ENCODE measurements at regions not wholly inside any gene's neighbourhood (a gene's known extent, or its start where the extent isn't known, plus 50 kb on each side); places are given as distances from the start of the nearest gene placed in this dataset.

DNA sequence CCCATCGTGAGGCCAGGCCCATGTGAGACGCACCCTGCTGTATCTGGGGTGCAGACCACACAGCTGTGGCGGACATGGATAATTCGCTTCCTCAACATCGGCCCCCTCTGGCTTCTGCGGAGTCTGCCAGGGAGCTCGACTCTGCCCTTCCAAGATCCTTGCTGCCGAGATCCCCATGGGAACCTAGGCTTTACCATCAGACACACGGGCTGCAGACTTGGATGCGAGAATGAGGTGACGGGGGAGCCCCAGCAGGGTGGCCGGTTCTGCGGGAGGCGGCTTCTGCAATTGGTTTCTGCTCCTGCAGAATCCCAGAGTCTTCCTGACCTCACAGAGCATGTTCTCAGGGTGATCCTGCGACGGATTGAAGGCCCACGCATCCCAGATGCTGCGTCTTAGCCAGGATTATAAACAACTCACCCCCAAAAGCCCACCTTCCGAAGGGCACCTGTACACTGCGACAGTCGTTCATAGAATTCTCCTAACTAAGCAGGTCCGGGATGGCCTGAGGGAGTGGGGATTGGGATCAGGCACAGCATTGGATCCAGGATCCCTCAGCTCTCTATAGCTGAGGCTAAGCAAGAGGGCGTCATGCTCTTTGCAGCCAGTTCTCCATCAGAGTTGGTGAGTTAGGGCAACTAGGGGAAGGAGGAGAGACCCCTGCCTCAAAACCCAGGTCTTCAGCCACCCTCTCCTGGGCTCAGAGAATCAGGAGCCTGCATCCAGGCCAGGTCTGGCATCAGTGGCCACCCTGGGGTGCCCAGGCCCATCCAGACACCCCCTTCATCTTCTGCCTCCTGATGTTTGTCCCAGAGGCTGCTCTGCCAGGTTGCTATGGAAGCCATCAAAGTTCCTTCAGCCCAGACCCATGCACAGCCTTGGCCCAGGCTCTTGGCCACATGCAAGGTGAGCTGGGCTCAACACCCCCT, 74.7 kb upstream of the SNTG2 start:
- TF ChIP-seq, protein P1, sequence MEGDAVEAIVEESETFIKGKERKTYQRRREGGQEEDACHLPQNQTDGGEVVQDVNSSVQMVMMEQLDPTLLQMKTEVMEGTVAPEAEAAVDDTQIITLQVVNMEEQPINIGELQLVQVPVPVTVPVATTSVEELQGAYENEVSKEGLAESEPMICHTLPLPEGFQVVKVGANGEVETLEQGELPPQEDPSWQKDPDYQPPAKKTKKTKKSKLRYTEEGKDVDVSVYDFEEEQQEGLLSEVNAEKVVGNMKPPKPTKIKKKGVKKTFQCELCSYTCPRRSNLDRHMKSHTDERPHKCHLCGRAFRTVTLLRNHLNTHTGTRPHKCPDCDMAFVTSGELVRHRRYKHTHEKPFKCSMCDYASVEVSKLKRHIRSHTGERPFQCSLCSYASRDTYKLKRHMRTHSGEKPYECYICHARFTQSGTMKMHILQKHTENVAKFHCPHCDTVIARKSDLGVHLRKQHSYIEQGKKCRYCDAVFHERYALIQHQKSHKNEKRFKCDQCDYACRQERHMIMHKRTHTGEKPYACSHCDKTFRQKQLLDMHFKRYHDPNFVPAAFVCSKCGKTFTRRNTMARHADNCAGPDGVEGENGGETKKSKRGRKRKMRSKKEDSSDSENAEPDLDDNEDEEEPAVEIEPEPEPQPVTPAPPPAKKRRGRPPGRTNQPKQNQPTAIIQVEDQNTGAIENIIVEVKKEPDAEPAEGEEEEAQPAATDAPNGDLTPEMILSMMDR (IDR thresholded peaks at IDR 0.05), result no peak

DNA sequence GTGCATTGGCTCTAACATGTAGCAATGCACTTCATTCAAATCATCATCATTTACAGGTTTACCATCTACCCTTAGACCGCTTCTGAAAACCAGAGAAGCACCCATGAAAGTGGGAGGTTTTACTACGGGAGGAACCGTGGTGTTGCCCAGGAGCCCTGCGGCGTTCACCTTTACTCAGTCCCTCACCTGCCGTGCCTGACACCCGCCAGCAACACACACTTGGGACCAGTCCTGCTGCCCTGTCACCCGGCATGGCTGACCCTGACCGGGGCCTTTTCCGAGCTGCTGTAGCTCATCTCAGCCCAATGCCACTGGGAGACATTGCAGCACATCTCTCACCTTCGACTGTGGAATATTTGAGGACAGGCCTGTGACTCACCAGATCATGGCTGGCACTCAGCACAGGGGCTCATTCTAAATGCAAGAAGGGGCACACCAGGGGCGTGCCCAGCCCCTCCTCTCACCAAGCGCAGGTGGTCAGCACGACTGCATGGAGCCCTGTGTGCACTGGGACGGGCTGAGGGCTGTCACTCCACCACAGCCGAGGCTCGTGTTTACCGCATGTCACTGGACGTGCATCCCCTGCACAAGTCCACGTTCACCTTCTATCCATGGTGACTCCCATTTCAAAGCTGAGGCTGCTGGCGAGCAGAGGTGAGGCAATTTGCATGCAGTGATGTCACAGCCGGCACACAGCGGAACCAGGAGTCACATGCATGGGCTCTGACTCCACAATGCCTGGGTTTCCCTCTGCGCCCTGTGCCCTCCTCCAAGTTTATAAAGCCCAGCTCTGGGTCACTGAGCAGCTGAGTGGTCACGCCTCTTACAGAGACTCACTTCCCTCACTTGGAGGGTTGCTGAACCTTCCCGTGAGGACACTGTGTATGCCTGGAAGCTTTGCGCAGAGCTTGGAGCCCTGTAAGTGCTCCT, 76.7 kb upstream of the SNTG2 start:
- TF ChIP-seq, protein P1 (IDR thresholded peaks at IDR 0.05), result no peak

DNA sequence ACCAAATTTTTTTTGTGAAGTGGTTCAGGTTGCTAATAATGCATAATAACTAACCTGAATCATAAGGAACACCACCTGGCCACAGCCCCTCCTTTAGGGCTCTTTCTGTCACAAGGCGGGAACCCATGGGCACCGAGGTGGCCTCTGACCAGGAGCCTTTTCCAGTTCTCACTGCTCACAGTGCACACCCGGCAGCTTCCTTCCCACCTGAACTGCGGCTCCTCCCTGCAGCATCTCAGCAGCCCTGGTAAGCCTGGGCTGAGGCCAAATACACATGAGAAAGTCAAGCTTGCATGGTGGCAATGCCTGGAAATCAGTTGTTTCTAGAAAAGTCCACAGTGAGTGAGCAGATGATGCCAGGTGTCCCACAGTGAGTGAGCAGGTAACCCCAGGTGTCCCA, 77.6 kb upstream of the SNTG2 start:
- TF ChIP-seq, protein P1 (IDR thresholded peaks at IDR 0.05), result no peak

DNA sequence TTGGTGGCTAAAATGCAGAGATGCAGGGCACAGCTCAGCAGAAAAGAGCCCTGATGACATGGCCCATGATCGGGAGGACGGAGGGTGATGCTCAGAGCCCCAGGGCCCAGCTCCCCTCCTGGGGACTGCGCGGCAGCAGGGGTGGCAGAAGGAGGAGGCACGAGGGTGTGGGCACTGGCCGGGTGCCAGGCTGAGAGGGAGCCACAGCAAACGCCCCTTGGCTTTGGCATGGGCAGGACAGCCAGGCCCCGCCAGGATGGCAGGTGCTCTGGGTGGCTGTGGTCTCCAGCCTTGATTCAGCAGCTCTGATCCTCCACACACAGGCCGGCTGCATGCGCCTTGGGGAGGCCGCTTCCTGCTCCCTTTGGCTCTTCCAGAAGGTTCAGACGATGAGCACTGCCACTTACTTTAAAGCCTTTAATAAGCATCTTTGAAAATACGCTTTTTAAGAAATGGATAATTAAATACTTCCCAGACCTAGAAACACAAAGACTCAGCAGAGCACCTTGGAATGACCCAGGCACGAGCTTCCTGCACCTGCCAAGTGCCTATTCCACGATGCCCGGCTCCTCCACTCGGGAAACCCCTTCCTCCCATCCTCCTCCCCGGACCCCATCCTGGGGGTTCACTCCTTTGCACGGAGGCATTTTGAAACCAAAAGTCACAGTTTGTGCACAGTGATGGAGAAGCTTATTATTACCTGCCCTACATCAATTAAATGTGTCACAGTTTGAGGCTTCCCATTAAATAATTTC, 78.5 kb upstream of the SNTG2 start:
- TF ChIP-seq, protein P1 (IDR thresholded peaks at IDR 0.05), result no peak

DNA sequence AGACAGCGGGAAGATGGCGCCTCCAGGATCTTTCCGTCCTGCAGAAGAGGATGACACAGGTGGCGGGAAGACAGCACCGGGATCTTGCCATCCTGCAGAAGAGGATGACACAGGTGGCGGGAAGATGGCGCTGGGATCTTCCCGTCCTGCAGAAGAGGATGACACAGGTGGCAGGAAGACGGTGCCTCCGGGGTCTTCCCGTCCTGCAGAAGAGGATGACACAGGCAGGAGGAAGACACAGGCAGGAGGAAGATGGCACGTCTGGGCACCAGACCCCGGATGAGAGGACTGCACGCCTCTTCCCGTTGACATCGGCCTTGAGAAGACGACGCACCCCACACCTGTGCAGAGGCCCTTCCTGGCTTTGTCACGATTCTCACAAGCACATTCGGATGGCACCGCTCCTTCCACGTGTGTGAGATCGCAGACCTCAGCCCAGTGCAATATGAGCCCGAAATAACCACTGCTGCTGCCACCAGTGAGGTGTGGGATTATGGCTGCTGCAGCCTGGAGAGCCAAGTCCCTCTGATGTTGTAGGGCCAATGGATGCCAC, 79.4 kb upstream of the SNTG2 start:
- TF ChIP-seq, protein P1 (IDR thresholded peaks at IDR 0.05), result no peak

DNA sequence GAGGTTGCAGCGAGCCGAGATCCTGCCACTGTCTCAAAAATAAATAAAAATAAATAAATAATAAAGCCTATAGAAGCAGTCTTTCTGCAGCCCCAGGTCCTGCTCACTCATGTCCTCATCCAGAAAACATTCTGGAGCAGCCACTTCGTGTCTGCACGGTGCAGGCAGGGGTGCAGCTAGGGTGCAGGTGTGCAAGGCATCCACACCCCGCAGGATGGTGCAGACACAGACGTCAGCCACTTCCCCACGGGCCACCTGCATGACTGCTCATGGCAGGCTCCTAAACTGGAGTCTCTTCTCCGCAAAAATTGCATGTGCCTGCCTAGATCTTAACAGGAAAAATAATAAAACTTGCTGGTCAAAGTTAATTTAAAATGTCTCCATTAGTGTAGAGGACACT, 80.2 kb upstream of the SNTG2 start:
- TF ChIP-seq, protein P1 (IDR thresholded peaks at IDR 0.05), result no peak

DNA sequence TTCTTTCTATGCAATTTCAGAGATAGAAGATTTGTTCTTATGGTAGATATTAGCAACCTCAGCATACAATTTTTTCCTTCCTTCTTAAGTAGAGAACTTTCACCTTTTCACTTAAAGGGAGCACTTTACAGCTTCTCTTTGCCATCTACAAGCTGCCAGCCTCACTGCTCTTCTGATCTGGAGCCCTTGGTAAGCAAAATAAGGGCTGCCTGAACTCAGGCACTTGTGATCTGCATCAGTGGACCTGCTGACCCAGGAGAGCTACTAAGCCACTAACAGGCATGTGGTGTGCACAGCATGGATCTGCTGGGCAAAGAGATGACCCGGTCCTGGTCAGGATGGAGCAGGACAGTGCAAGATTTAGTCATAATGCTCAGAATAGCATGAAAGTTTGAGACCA, 80.8 kb upstream of the SNTG2 start:
- TF ChIP-seq, protein P1 (IDR thresholded peaks at IDR 0.05), result no peak
